NK-92 (cell line): ENCODE measurements at regions not wholly inside any gene's neighbourhood (a gene's known extent, or its start where the extent isn't known, plus 50 kb on each side); places are given as distances from the start of the nearest gene placed in this dataset.
"Not testable (repeated sequence)": the region's sequence is repeated elsewhere in the genome, so short reads cannot be mapped to it uniquely, and the experiment has no call there.

Experiments used
- DNase-seq: peaks from one replicate; lab custom pipeline; 2025; ENCODE audit not compliant: unreplicated experiment; lab: John Stamatoyannopoulos, UW

- DNase-seq, result no peak
These were observed 477.0 kb downstream of the PCNX1 start for GRCh38 chr14:71384007-71384845.

- DNase-seq, result no peak
These were observed 480.5 kb downstream of the PCNX1 start for GRCh38 chr14:71387753-71388152.

- no peak for DNase-seq
These were observed 481.1 kb downstream of the PCNX1 start for GRCh38 chr14:71388336-71388735.

- no peak for DNase-seq
These were observed 481.6 kb downstream of the PCNX1 start for GRCh38 chr14:71388862-71389261.

GRCh38 chr14:71394386-71394785, 487.1 kb downstream of the PCNX1 start:
- no peak for DNase-seq

GRCh38 chr14:71395151-71395604, 487.9 kb downstream of the PCNX1 start:
- DNase-seq, result no peak

GRCh38 chr14:71395636-71396035, 488.4 kb downstream of the PCNX1 start:
- DNase-seq, result no peak

GRCh38 chr14:71396050-71396677, 488.9 kb downstream of the PCNX1 start:
- no peak for DNase-seq

- DNase-seq, result no peak
These were observed 490.1 kb downstream of the PCNX1 start for GRCh38 chr14:71397371-71397770.

- no peak for DNase-seq
These were observed 491.2 kb downstream of the PCNX1 start for GRCh38 chr14:71398450-71398849.

- DNase-seq, result no peak
These were observed 491.8 kb downstream of the PCNX1 start for GRCh38 chr14:71399057-71399487.

- no peak for DNase-seq
These were observed 493.6 kb downstream of the PCNX1 start for GRCh38 chr14:71400871-71401321.

- DNase-seq, result not testable (repeated sequence)
These were observed 495.2 kb downstream of the PCNX1 start for GRCh38 chr14:71402415-71402814.

GRCh38 chr14:71403656-71404055, 496.4 kb downstream of the PCNX1 start:
- DNase-seq, result no peak

- no peak for DNase-seq
These were observed 498.4 kb downstream of the PCNX1 start for GRCh38 chr14:71405676-71406075.

GRCh38 chr14:71408362-71409030, 501.2 kb downstream of the PCNX1 start:
- no peak for DNase-seq

- DNase-seq, result no peak
These were observed 503.5 kb downstream of the PCNX1 start for GRCh38 chr14:71410578-71411284.

GRCh38 chr14:71411285-71411595, 504.0 kb downstream of the PCNX1 start:
- DNase-seq, result no peak

GRCh38 chr14:71411738-71412137, 504.5 kb downstream of the PCNX1 start:
- DNase-seq, result no peak

- no peak for DNase-seq
These were observed 507.6 kb downstream of the PCNX1 start for GRCh38 chr14:71414631-71415403.

GRCh38 chr14:71415404-71415690, 508.1 kb downstream of the PCNX1 start:
- DNase-seq, result no peak
